ENCODE measurements at regions not wholly inside any gene's neighbourhood (a gene's known extent, or its start where the extent isn't known, plus 50 kb on each side); places are given as distances from the start of the nearest gene placed in this dataset.

DNA sequence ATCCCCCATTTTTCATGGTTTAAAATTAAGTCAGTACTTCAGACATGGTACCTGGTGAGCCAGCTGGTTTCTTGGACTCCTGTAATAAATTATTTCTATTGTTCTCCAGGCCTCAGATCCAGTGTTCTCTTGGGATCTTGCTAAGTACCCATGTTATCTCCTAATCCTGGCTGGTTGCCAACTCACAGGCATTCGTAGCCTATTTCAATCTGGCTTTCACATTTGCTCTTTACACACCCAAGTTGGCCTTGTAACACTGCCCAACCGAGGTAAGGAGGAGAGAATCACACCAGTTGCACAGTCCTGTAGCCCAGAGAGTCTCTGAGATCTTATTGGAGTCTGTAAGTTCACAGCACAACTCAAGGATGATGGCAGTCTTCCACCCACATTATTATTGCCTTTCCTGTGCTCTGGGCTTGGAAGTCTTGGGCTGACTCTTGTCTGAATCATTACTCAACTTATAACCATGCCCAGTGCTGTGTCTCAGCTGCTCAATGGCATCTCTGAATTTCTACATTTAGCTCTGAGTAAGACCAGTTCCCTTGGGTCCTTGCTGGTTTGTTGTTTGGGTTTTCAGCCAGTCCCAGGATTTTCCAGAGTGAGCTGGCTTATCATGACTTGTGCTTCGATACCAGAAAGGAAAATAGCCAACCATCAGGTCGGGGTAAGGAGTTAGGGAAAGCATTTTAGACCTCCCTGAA is 76.6 kb upstream of the KLF12 start:
- DNase-seq = no peak

DNA sequence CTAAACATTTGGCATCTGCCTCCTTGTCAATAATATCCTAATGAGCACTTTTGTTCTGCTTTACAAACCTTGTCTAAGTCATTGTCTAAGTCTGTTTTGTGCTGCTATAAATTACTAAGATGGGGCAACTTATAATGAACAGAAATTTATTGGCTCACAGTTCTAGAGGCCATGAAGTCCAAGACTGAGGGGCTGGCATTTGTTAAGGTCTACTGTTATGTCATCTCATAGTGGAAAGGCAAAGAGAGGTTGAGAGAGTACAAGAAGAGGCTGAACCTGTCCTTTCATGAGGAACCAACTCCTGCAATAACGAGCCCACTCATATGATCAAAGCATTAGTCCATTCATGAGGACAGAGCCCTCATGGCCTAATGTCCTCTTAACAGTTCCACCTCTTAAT is 72.7 kb upstream of the KLF12 start:
- no peak for DNase-seq

DNA sequence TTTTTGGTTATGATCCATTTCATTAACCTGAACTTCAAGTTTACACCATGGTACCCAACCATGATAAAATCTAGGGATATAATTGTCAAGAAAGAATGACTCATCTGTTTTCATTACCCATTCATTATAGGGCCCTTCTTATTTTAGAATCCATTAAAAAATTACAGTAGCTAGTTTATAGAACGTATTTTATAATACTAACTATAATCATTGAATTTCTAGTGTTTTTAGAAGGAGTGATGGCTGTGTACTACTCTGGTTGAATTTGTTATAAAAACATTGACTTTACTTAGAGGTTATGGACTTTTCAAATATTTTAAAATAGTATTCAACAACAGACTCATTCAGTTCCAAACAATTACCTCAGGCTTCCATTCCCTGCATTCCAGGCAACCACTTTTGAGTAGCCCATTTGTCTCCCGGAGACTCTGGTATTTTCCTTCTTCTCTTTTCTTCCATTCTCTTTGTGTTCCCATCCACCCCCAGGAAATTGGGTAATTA is 71.9 kb upstream of the KLF12 start:
- no peak for DNase-seq

GRCh38 chr13:74205313-74205690 is 71.1 kb upstream of the KLF12 start:
- DNase-seq = no peak

DNA sequence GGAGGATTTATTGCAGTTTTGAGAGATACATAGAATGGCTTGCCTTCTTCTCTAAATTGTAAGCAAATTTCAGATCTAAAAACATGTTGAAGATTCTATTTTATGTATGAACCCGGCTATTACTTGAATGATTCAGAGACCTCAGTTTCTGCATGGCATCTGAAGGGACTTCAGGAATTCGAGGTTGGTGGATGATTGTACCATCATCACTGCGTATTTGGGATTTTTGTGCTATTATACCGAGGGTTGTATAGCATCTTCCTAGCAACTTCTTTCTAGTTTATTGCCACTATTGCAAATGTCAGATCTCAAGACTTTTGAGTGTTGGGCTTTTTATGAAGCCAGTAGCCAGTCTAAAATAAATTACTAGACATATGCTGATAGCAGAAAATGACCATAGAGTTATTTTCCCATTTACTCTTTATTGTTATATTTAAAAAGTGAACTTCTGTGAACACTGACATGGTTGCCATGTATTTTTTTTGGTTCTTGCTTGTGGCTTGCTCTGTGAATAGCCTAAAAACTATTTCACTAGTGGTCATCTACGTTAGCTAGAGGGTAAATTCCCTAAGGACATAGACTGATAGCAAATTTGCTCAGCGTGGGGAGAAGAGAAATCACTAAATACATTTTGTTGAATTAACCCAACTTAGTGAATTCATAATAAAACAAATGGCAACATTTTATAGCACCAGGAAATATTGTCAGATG is 70.6 kb upstream of the KLF12 start:
- DNase-seq = no peak

DNA sequence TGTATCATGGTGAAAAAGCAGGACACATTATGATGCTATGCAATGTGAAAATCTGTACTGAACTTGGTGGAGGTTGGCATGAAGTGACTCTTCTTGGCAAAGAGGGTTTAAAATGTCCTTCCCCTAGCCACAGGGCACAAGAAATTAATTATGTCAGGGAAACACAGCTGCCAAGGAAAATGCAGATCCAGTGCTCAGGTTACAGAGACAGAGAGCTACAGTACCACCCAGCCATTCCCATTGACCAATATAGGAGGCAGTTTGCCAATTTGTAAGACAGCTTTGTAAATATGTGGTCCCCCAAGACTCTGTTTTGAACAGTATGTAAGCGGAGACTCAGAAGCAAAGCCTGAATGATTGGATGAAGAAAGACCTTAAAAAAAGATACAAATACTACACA is 69.4 kb upstream of the KLF12 start:
- DNase-seq = no peak

DNA sequence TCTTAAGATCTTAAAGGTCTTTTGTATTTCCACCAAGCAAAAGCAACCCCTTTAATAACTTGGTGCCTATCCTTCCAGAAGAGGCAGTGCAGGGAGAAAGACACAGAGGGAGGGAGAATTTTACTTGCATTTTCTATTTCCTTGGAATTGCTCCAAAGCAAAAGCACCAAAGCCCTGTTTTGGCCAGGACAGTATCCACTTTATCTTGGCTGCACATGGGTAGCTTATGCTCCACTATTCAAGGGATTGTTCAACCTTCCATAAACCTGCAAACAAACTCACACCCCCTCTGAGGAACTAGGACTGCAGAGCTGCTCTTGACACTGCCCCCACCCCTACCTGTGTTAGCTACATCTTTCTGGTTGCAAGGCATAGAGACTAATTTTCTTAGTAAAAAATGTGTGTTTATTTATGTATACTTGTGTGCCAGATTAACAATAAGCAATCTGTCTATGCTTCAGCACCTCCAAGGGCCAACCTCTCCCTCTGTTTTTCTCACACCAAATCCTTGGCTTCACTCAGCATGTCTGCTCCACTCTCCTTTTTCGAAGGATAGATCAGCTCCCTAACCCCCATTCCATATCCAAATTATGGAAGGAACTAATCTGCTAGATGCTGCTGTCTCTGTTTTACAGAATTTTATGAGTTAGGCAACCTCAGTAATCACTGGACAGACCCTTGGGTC is 68.1 kb upstream of the KLF12 start:
- DNase-seq = no peak

GRCh38 chr13:74201530-74201929 is 67.3 kb upstream of the KLF12 start:
- no peak for DNase-seq

GRCh38 chr13:74200081-74200480 is 65.9 kb upstream of the KLF12 start:
- DNase-seq = no peak

DNA sequence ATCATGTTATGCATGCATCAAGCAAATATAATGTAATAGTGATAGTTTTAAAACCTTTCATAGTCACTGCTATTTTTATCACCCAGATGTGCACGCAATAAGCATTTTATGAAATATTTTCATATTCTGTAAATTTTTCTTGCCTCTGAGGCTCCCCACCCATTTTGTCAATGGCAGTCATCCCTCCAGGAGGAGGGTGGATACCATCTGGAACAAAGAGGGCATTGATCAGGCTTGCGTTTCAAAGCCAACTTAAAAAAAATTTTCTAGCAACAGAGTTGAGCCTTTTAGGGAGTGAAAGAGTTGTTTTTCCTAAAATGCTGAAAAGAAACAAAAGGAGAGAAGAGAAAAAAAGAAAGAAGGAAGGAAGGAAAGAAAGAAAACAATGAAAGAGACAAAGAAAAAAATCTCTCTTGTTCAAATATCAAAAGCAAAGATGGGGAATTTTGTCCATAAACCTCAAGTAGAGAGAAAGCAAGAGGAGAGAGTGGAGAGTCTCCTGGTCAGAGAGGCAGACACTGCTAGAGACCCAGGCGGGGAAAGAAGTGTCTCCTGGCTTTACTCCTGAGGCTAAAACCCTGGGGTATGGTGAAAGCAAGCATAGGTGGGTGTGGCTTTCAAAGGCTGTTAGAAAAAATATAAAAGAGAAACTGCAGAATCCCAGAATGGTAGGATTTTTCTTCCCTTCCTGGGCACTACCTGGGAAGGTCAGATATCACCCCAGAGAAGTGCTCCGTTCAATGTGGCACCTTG is 63.6 kb upstream of the KLF12 start:
- no peak for DNase-seq

DNA sequence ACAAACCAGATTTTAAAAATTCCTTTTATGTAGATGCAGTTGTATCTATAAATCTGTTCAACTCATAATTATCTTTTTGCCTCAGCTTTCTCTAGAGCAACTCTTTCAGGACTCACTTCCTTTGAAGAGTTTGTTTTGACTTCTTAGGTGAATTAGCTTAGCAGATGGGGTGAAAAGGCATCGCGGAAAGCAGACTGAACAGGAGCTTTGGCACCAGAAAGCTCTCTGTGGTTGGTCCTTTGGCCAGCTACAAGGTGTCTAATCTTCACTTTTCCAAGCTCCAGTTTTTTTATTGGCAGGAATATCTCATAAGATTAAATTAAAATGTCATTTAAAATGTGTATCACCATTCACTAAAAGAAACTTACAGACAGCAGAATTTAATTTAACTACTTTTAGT is 60.6 kb upstream of the KLF12 start:
- no peak for DNase-seq

GRCh38 chr13:74193391-74193790 is 59.2 kb upstream of the KLF12 start:
- DNase-seq = no peak

- no peak for DNase-seq
These were observed 57.2 kb upstream of the KLF12 start for GRCh38 chr13:74191410-74191809.

- no peak for DNase-seq
These were observed 56.8 kb upstream of the KLF12 start for GRCh38 chr13:74190999-74191398.

DNA sequence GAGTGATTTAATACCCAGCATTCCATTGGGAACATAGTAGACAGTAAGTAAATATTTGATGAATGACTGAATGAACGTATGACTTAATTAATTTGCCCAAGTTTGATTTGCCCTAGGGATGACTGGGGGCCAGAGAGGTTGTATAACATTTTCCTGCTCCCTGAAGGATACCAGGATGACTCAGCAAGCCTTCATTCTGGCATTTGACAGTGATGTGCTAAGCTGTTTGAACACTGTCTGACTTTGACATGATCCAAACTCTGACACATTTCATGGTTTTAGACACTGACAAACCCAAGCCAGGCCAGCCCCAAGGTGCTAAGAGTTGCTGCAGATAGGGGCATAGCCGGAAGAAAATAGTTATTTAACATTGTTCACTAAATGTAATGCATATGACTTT is 53.4 kb upstream of the KLF12 start:
- DNase-seq = peak; percentile 7

DNA sequence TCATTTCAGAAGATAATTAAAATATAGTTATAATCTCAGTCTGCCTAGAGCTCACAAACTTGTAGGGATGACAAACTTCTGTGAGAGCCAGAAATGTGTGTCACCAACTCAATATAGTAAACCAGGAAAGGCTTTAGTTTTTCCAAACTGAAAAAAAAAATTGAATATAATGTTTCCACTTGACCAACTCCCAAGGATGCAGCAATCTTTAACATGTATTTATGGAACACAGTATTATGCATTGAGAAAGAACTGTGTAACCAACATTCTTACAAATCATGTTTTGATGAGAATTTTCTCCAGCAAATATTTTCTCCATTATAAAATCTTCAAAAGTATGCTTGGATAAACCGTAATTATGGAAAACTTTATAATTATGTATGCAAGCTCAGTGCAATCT is 50.1 kb upstream of the KLF12 start:
- no peak for DNase-seq
